Hematopoietic multipotent progenitor cell treated with erythropoietin and hydrocortisone succinate and interleukin-3 and kit ligand, for 4 days (in vitro differentiated cells): ENCODE measurements at regions not wholly inside any gene's neighbourhood (a gene's known extent, or its start where the extent isn't known, plus 50 kb on each side); places are given as distances from the start of the nearest gene placed in this dataset.
A peak's percentile ranks its signal among the peaks of the same experiment; 100 is the strongest.

ENCODE experiments used
- DNase-seq: peaks from one replicate; pipeline ENCODE4 v3.0.0-alpha.2; 2015

GRCh38 chr7:156174428-156174827 lies 362.2 kb upstream of the SHH start:
- no peak for DNase-seq

- DNase-seq, result no peak
Measured at GRCh38 chr7:156173748-156174353, 361.6 kb upstream of the SHH start.

- no peak for DNase-seq
Measured at GRCh38 chr7:156173346-156173745, 361.1 kb upstream of the SHH start.

GRCh38 chr7:156172638-156173037 lies 360.4 kb upstream of the SHH start:
- no peak for DNase-seq

- DNase-seq, result no peak
Measured at GRCh38 chr7:156169474-156170370, 357.5 kb upstream of the SHH start.

GRCh38 chr7:156168434-156168833 lies 356.2 kb upstream of the SHH start:
- no peak for DNase-seq

GRCh38 chr7:156167987-156168386 lies 355.7 kb upstream of the SHH start:
- no peak for DNase-seq

- no peak for DNase-seq
Measured at GRCh38 chr7:156167417-156167807, 355.1 kb upstream of the SHH start.

- no peak for DNase-seq
Measured at GRCh38 chr7:156166692-156167416, 354.6 kb upstream of the SHH start.

GRCh38 chr7:156163747-156164146 lies 351.5 kb upstream of the SHH start:
- no peak for DNase-seq

GRCh38 chr7:156162451-156162850 lies 350.2 kb upstream of the SHH start:
- DNase-seq, result no peak

- DNase-seq, result peak; percentile 3
Measured at GRCh38 chr7:156160811-156161210, 348.5 kb upstream of the SHH start.

- no peak for DNase-seq
Measured at GRCh38 chr7:156158693-156159092, 346.4 kb upstream of the SHH start.

GRCh38 chr7:156158213-156158612 lies 345.9 kb upstream of the SHH start:
- DNase-seq, result no peak

- DNase-seq, result no peak
Measured at GRCh38 chr7:156157409-156158012, 345.2 kb upstream of the SHH start.

- peak; percentile 11 for DNase-seq
Measured at GRCh38 chr7:156156734-156157408, 344.6 kb upstream of the SHH start.

- no peak for DNase-seq
Measured at GRCh38 chr7:156155988-156156733, 343.9 kb upstream of the SHH start.

GRCh38 chr7:156153590-156153989 lies 341.3 kb upstream of the SHH start:
- DNase-seq, result no peak

- no peak for DNase-seq
Measured at GRCh38 chr7:156152390-156152789, 340.1 kb upstream of the SHH start.

- DNase-seq, result no peak
Measured at GRCh38 chr7:156151658-156152057, 339.4 kb upstream of the SHH start.

- DNase-seq, result no peak
Measured at GRCh38 chr7:156151078-156151477, 338.8 kb upstream of the SHH start.

GRCh38 chr7:156148995-156149394 lies 336.7 kb upstream of the SHH start:
- no peak for DNase-seq
